CD4-positive, alpha-beta T cell treated with Interleukin-2 at 100 ng/mL for 4 hours (primary cell): ENCODE measurements at regions not wholly inside any gene's neighbourhood (a gene's known extent, or its start where the extent isn't known, plus 50 kb on each side); places are given as distances from the start of the nearest gene placed in this dataset.
A peak's percentile ranks its signal among the peaks of the same experiment; 100 is the strongest.

Experiments
- DNase-seq: peaks from one replicate; pipeline ENCODE4 v3.0.0-alpha.2; 2020; ENCODE audit warnings: low spot score

DNA sequence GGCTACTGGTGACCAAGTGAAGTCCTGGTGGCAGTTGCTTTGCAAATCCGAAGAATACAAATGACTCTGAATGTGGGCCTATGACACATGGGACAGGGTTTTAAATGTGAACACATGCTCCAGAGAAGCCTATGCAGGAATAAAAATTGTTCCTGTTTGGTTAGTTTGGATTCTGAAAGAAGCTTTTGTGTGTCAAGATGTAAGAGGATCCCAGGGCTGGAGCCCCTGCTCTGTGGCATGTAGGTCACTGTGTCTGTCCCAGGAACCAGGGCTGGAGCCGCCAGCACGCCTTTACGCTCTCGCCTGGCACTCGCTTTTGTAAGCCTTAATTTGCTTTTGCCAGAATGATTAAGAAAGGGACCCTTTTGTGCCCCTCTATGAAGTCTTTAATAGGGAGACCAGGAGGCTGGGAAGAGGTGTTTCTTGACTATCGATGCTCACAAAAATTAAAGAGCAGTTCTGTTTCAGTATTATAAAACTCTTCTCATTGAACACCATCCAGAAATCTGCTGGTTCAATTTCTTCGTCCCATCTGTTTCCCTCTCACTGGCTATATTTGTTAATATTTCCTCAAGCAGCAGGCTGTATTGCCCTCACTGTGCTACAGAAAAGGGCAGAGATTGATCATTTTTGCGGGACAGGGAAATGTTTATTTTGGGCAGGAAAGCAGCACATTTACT lies 532.7 kb upstream of the POU3F3 start:
- DNase-seq: no peak

GRCh38 chr2:104321796-104322349 lies 532.0 kb upstream of the POU3F3 start:
- DNase-seq: no peak

DNA sequence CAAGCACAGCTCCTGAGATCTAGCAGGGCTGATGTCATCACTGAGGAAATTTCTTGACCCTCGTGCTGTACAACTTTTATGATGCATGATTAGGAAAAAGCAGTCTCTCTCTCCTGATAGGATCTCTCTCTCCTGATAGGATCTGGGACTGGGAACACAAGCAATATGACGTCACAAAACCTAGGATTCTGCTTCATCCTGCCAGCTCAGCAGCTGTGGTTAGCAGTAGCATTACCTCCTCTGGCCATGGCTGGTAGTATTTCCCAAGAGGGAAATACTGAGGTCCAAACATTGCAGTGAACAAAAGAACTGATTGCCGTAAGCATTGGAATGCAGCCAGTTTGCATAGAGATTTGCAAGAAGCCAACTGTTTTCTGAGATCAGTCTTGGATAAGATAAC lies 521.2 kb upstream of the POU3F3 start:
- no peak for DNase-seq

DNA sequence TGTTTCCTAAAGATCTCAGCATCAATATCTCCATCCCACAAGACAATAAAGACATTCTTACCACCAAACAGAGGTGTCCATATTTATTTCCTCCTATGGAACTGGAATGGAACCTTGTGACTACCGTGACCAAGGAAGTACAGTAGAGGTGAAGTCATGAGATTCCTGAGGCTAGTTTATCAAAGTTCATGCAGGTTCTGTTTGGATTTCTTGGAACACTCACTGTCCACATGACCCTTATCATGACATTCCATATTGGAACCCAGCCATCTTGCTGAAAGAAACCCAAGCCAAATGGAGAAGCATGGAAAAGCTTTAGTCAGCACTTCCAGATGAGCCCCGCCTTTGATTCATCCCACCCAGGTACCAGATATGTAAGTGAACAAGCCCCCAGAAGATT lies 516.0 kb upstream of the POU3F3 start:
- DNase-seq: no peak

DNA sequence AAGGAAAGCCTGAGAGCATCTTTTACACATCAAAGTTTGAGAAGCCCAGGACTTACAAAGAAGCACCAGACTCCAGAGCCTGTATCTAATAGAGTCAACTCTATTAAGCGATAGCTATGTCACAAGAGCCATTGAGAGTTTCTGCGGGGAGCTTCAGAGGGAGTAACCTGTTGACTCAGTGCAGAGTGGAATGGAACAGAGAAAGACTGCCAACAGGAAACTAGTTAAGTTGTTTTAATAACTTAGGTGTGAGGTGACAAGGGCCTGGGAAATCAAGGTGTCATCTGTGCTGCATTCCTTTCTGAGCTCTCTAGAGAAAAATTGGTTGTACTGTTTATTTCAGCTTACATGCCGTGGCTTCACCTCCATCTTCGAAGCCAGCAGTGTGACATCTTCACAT lies 513.8 kb upstream of the POU3F3 start:
- DNase-seq: no peak

GRCh38 chr2:104340879-104341828 lies 512.8 kb upstream of the POU3F3 start:
- no peak for DNase-seq

DNA sequence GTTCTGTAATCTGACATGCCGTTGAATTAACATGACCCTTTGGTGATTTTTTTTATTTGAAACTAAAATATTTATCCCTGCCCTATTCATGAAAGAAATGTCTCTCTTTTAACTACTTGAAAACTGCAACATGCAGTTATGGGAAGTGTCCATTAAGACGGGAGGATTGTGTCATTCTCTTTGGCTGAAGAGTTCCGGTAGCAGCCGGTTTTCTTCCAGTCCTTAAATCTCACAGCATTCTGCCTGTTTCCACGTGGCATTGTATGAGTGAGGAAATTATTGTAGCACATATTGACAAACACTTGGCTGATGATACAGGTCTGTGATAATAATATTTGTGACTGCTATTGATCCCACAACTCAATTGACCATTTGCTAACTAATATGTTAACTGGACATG lies 509.6 kb upstream of the POU3F3 start:
- DNase-seq: no peak

GRCh38 chr2:104344985-104345384 lies 508.9 kb upstream of the POU3F3 start:
- no peak for DNase-seq

GRCh38 chr2:104358122-104358521 lies 495.8 kb upstream of the POU3F3 start:
- DNase-seq: no peak

DNA sequence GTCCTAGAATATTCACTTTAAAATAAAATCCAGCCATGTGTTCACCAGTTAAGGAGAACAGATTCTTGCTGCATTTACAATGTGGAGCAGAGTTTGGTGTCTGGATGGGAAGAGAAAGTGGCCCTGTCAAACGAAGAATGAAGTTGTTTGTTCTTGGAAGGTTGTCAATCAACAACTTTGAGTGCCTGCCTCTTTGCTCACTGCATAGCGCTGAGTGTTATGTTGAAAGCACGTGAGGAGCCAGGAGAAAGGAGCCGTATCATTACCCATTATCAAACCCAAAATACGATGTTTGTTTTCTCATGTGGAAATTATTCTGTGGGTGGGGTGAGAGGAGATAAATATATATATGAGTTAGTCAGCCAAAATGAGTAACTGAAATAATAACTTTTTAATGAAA lies 492.5 kb upstream of the POU3F3 start:
- DNase-seq: no peak

- no peak for DNase-seq
These were observed 485.8 kb upstream of the POU3F3 start for GRCh38 chr2:104368089-104368488.

DNA sequence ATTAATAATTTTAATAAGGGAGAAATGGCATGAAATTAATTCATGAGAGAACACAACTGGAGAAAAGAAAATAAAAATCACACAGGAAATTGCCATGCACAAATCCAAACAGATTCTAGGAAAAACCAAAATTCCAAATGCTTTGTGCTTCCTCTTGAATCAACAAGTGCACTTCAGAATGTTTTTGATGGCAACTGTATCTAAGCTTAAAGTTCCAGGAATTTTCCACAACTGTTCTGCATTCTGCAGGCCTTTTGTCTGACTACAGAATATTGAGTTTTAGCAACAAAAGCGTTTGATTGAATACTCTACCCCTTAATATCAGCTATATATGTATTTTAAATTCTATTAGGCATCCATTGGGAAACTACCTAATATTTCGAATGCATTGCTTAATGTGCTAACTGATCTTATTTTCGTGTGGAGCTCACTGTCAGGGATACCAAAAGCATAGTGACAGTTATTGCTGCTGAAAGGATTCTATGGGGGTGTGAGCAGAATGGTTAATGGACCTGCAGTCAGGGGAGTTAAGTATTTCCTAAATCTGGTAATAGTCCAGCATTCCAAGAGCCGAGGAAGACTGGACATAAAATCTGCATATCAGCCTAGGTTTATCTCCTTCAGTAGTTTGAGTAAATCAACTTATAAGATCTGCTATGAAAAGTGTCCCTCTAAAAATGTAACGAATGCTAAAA lies 482.7 kb upstream of the POU3F3 start:
- DNase-seq: no peak

DNA sequence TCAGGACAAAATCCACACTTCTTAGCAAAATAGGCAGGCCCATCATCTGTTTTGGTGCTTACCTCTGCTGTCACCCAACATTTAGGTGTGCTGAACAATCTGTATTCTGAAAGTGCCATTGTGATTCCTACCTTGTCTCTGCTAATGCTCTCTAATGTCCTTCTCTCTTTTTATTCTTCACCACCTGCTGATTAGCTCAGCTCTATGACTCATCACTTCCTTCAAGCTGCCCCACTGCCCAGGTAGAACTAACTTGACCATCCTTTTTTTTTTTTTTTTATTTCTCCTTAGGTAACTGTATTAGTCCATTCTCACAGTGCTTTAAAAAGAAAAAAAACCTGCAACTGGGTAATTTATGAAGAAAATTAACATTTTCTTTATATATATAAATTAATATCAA lies 478.7 kb upstream of the POU3F3 start:
- DNase-seq: no peak

- DNase-seq: peak; percentile 1
These were observed 475.0 kb upstream of the POU3F3 start for GRCh38 chr2:104378853-104379374.

DNA sequence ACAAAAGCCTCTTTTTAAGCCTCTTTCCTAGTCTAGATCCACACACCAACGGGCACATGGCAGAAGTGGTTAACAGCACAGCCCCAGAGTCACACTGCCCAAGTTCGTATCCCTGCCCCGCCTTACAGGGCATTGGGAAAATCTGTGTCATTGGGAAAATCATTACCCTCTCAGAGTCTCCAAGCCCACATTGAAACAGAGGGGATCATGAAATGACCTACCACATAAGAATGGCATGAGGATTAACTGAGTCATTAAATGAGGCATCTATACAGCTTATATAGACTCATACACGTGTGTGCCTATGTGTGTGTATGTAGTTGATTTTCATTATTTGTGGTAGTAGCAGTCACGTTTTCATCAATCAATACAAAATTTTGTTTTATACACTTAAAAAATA lies 469.0 kb upstream of the POU3F3 start:
- DNase-seq: no peak

DNA sequence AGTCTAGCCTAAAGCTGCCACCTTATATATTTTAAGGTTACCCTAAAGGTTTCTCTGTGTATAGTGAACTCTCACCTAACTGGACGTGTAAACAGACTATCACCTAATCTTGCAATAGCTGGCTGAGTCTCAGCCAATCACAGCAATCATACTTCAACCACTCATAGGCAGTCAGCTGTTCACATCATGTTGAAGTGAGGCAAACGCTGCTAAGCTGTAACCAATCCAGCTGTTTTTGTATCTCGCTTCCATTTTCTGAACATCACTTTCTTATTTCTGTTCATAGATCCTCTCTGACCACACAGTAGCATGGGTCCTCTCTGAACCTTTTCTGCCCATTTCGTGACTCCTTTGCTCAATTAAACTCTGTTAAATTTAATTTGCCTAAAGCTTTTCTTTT lies 468.2 kb upstream of the POU3F3 start:
- DNase-seq: no peak

- DNase-seq: no peak
These were observed 465.6 kb upstream of the POU3F3 start for GRCh38 chr2:104388296-104388695.

- DNase-seq: no peak
These were observed 451.1 kb upstream of the POU3F3 start for GRCh38 chr2:104402825-104403224.

- no peak for DNase-seq
These were observed 449.4 kb upstream of the POU3F3 start for GRCh38 chr2:104404526-104404925.

- no peak for DNase-seq
These were observed 448.3 kb upstream of the POU3F3 start for GRCh38 chr2:104405623-104406022.

- no peak for DNase-seq
These were observed 447.6 kb upstream of the POU3F3 start for GRCh38 chr2:104406261-104406726.

DNA sequence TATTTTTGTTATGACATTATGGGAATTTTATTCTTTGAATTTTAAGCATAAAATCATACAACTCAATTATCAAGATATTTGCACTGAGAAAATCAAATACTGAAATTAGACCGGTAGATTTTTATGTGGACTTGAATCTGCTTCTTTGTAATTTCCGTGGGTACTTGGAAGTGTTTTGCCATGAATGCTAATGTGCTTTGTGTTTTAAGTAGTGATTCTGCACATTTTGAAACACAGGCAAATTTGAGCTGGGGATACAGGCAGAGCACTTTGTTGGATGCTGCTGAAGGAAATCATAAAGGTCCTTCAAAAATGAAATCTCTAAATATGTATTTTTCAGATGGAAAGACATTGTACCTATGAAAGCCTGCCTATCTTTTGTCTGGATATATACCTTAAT lies 446.3 kb upstream of the POU3F3 start:
- DNase-seq: no peak
